Activated CD4-positive, alpha-beta T cell treated with anti-CD3 and anti-CD28 coated beads, Interleukin-2, amount 10 ng/mL, durations not matched to agents 7 days and 5 days (primary cell): ENCODE measurements at regions not wholly inside any gene's neighbourhood (a gene's known extent, or its start where the extent isn't known, plus 50 kb on each side); places are given as distances from the start of the nearest gene placed in this dataset.

Source experiments
- CTCF ChIA-PET: fragments of 350-600 bp; sonication (Branson Sonifier 250); formaldehyde crosslinking; loops from one replicate; lab custom pipeline; 2021; ENCODE audit warnings: antibody characterized with exemption; lab: Charles Lee
- POLR2A ChIA-PET: fragments of 350-600 bp; sonication (Branson Sonifier 250); formaldehyde crosslinking; loops from one replicate; lab custom pipeline; 2021; ENCODE audit warnings: antibody characterized with exemption; lab: Charles Lee
- DNase-seq: peaks from one replicate; pipeline ENCODE4 v3.0.0-alpha.2; 2020
- H3K27ac Mint-ChIP-seq: one replicate; pipeline ENCODE4 v1.8.0; 2021; ENCODE audit warnings: mild to moderate bottlenecking, moderate library complexity, mixed read lengths
- H3K27me3 Mint-ChIP-seq: one replicate; pipeline ENCODE4 v1.8.0; 2021; ENCODE audit warnings: mixed read lengths
- H3K36me3 Mint-ChIP-seq: one replicate; pipeline ENCODE4 v1.8.0; 2021; ENCODE audit warnings: low read depth, mixed read lengths
- H3K4me1 Mint-ChIP-seq: one replicate; pipeline ENCODE4 v1.8.0; 2021; ENCODE audit warnings: mixed read lengths
- H3K4me3 Mint-ChIP-seq: one replicate; pipeline ENCODE4 v1.8.0; 2021; ENCODE audit warnings: mild to moderate bottlenecking, moderate library complexity, mixed read lengths
- H3K9me3 Mint-ChIP-seq: one replicate; pipeline ENCODE4 v1.8.0; 2021; ENCODE audit warnings: mixed read lengths

DNA sequence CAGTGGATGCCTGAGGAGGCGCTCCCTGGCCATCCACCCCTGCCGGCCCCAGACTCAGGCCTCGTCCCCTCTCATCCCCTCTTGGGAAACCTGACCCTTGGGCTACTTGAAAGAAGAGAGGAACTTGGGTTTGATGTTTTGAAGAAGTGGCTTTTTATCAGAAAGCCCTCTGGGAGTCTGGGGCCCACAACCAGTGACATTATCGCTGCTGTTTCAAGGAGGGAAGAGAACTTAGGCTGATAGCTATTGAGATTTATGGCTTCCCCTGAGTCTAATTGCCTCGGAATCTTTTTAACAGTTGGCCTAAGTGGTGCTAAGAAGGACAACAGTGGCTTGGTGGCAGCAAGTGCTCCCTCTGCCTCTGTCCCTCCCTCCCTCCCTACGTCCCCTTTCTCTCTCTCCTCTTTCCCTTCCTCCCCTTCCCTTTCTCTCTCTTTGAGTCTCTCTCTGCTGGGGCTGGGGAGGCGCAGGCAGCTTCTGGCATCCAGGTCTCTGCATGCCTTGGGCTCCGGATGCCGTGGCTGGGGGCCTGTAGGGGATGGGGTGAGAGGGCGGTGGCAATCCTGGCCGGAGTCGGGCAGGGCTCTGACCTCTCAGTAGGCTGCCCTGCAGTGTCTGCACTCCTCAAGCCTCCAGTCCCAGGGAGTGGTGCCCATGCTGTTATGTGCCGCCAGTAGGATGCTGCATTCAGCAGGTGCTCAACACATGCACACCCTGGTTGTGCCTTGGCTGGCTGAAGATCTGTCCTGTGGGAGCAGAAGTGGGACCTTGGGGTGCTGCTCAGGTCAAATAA, 49.6 kb upstream of the RXRA start:
- POLR2A ChIA-PET, result no interaction called here
- peaks cover 5% of the 10 kb centered on the region for H3K27me3 Mint-ChIP-seq
- H3K36me3 Mint-ChIP-seq, result no peaks in the 10 kb centered on the region
- CTCF ChIA-PET, result no interaction called here
- H3K4me3 Mint-ChIP-seq, result no peak overlapping the region
- DNase-seq, result no peak
- H3K27ac Mint-ChIP-seq, result no peak overlapping the region
- no peaks in the 10 kb centered on the region for H3K4me1 Mint-ChIP-seq
- no peaks in the 10 kb centered on the region for H3K9me3 Mint-ChIP-seq
